Thyroid gland (tissue), 4 donors: ENCODE measurements at regions not wholly inside any gene's neighbourhood (a gene's known extent, or its start where the extent isn't known, plus 50 kb on each side); places are given as distances from the start of the nearest gene placed in this dataset.

Source experiments
- POLR2A ChIP-seq, 2 donors: fragments of 450-650 bp; IDR thresholded peaks; one replicate each; pipeline ENCODE4 v1.6.1; 2017; ENCODE audit warnings: antibody characterized with exemption in 2 of 2, mild to moderate bottlenecking in 2 of 2, moderate library complexity in 1 of 2
- TF ChIP-seq, protein P1 (sequence below), 6 experiments: fragments of 200-600 bp in 3 of 6; fragments of 450-650 bp in 3 of 6; sonication (generic) in 3 of 6; IDR thresholded peaks; one replicate each; pipeline ENCODE4 v1.5.1; 2016 to 2019; ENCODE audit warnings: antibody characterized with exemption in 6 of 6, mild to moderate bottlenecking in 2 of 6, inconsistent platforms in 1 of 6, moderate library complexity in 1 of 6

DNA sequence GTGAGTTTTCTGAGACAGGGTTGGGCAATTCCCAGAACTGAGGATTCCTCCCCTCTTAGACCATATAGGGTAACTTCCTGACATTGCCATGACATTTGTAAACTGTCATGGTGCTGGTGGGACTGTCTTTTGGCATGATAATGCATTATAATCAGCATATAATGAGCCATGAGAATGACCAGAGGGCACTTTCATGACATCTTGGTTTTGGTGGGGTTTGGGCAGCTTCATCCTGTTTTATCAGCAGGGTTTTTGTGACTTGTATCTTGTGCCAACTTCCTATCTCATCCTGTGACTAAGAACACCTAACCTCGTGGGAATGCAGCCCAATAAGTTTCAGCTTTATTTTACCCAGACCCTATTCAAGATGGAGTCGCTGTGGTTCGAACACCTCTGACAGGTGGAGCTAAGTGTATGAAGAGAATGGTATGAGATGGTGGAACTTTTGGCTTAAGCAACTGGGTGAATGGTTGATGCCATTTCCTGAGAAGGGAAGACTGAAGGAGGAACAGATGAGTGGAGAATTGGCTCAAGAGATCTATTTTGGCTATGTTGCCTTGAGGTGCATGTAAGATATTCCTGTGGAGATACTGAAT is 217.3 kb downstream of the RAB11FIP4 start:
- TF ChIP-seq, protein P1, sequence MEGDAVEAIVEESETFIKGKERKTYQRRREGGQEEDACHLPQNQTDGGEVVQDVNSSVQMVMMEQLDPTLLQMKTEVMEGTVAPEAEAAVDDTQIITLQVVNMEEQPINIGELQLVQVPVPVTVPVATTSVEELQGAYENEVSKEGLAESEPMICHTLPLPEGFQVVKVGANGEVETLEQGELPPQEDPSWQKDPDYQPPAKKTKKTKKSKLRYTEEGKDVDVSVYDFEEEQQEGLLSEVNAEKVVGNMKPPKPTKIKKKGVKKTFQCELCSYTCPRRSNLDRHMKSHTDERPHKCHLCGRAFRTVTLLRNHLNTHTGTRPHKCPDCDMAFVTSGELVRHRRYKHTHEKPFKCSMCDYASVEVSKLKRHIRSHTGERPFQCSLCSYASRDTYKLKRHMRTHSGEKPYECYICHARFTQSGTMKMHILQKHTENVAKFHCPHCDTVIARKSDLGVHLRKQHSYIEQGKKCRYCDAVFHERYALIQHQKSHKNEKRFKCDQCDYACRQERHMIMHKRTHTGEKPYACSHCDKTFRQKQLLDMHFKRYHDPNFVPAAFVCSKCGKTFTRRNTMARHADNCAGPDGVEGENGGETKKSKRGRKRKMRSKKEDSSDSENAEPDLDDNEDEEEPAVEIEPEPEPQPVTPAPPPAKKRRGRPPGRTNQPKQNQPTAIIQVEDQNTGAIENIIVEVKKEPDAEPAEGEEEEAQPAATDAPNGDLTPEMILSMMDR (IDR thresholded peaks at IDR 0.05) = no peak
- no peak for TF ChIP-seq POLR2A (IDR thresholded peaks at IDR 0.05)
